HepG2 (cell line): ENCODE measurements at regions not wholly inside any gene's neighbourhood (a gene's known extent, or its start where the extent isn't known, plus 50 kb on each side); places are given as distances from the start of the nearest gene placed in this dataset.

Experiments used
- ATAC-seq: fragments of 200-7000 bp; cut with Tn5 transposase; 3 replicates; pipeline ENCODE4 v1.9.1; 2020; ENCODE audit warnings: mild to moderate bottlenecking, moderate library complexity
- BruUV-seq: library from RNA; stranded (reverse); fragments of 400-500 nt; replicated peaks from 2 replicates; lab custom pipeline; 2021; lab: Mats Ljungman, UMichigan
- CTCF ChIA-PET: fragments of 300-600 bp; formaldehyde crosslinking; extraction: SDS; loops from one replicate; lab custom pipeline; 2021; ENCODE audit warnings: low total read pairs, inconsistent platforms, low intra/inter-chr PET ratio; lab: Yijun Ruan, JAX
- POLR2A ChIA-PET: fragments of 350-600 bp; sonication (Branson Sonifier 250); formaldehyde crosslinking; loops from one replicate; lab custom pipeline; 2020; ENCODE audit warnings: antibody characterized with exemption, inconsistent platforms; lab: Yijun Ruan, JAX
- DNase-seq: peaks from one replicate; pipeline ENCODE4 v3.0.0-alpha.2; 2015; ENCODE audit warnings: low spot score
- FAIRE-seq: peaks from 3 replicates; lab custom pipeline; 2011; peaks lifted over from hg19 to GRCh38; lab: Jason Lieb, UNC
- H2AFZ ChIP-seq: one replicate; pipeline ENCODE4 v1.6.1; 2011; ENCODE audit warnings: low read length, inconsistent platforms
- H3K27ac ChIP-seq: fragments of 300-600 bp; 3 replicates; pipeline ENCODE4 v1.8.0; 2011; ENCODE audit warnings: mixed run types, mild to moderate bottlenecking, mixed read lengths, low read length, inconsistent platforms; ENCODE audit not compliant: insufficient read depth; ENCODE audit errors: extremely low read length
- H3K27me3 ChIP-seq, 2 experiments: fragments of 200-600 bp in 1 of 2; 2 replicates in 1 of 2; 3 replicates in 1 of 2; pipeline versions ENCODE4 v1.6.0 to v1.8.0; 2011; ENCODE audit warnings: low read length in 2 of 2, mild to moderate bottlenecking in 2 of 2, moderate library complexity in 2 of 2, inconsistent platforms in 1 of 2; ENCODE audit not compliant: insufficient read depth in 2 of 2, control insufficient read depth in 1 of 2
- H3K36me3 ChIP-seq, 2 experiments: fragments of 200-600 bp in 1 of 2; replicated peaks in 1 of 2; 2 replicates in 1 of 2; 3 replicates in 1 of 2; pipeline versions ENCODE4 v1.5.1 to v1.8.0; 2011; ENCODE audit warnings: low read length in 2 of 2, inconsistent platforms in 1 of 2; ENCODE audit not compliant: insufficient read depth in 2 of 2, control insufficient read depth in 1 of 2
- H3K4me1 ChIP-seq: 2 replicates; pipeline ENCODE4 v1.5.1; 2012; ENCODE audit warnings: low read length, inconsistent platforms; ENCODE audit not compliant: insufficient read depth
- H3K4me2 ChIP-seq: 2 replicates; pipeline ENCODE4 v1.6.0; 2011; ENCODE audit warnings: low read depth, low read length, inconsistent platforms
- H3K4me3 ChIP-seq, 3 experiments: fragments of 200-600 bp in 1 of 3; sonication (generic), shearing (Covaris generic) in 1 of 3; replicated peaks in 1 of 3; 2 replicates each; pipeline ENCODE4 v1.5.1; 2011 to 2016; ENCODE audit warnings: low read length in 3 of 3, inconsistent platforms in 2 of 3, low read depth in 2 of 3, mild to moderate bottlenecking in 2 of 3, control low read depth in 1 of 3, mixed read lengths in 1 of 3; ENCODE audit not compliant: insufficient read depth in 1 of 3
- H3K79me2 ChIP-seq: one replicate; pipeline ENCODE4 v1.6.1; 2011; ENCODE audit warnings: low read length, inconsistent platforms; ENCODE audit not compliant: insufficient read depth
- H3K9ac ChIP-seq: 2 replicates; pipeline ENCODE4 v1.6.0; 2011; ENCODE audit warnings: mild to moderate bottlenecking, low read depth, low read length, inconsistent platforms; ENCODE audit not compliant: insufficient read depth
- H3K9me3 ChIP-seq: 2 replicates; pipeline ENCODE4 v1.5.1; 2012; ENCODE audit warnings: mild to moderate bottlenecking, low read length
- H4K20me1 ChIP-seq: 2 replicates; pipeline ENCODE4 v1.6.0; 2011; ENCODE audit warnings: inconsistent platforms, mild to moderate bottlenecking, low read length, moderate library complexity; ENCODE audit not compliant: insufficient read depth
- ELF4 ChIP-seq: sonication (generic); formaldehyde crosslinking; IDR thresholded peaks from 2 replicates; pipeline ENCODE4 v1.5.0; 2020; ENCODE audit warnings: missing genetic modification reagents, mild to moderate bottlenecking, moderate library complexity, borderline replicate concordance
- TOE1 ChIP-seq: sonication (generic); formaldehyde crosslinking; IDR thresholded peaks from 2 replicates; pipeline ENCODE4 v1.4.0; 2020; ENCODE audit warnings: mild to moderate bottlenecking, missing genetic modification reagents
- ZFP1 ChIP-seq: IDR thresholded peaks from 2 replicates; pipeline ENCODE4 v1.6.1; 2016
- ZKSCAN8 ChIP-seq: IDR thresholded peaks from 2 replicates; pipeline ENCODE4 v1.6.1; 2016; ENCODE audit warnings: borderline replicate concordance, missing genetic modification reagents, missing compliant biosample characterization
- ZNF557 ChIP-seq: sonication (generic); formaldehyde crosslinking; IDR thresholded peaks from 2 replicates; pipeline ENCODE4 v1.4.0; 2020; ENCODE audit warnings: missing genetic modification reagents
- ZNF589 ChIP-seq: sonication (generic); formaldehyde crosslinking; conservative IDR thresholded peaks from 2 replicates; pipeline ENCODE4 v1.8.0; 2022; ENCODE audit warnings: mild to moderate bottlenecking, moderate library complexity, missing genetic modification reagents
- ZNF766 ChIP-seq: sonication (generic); formaldehyde crosslinking; IDR thresholded peaks from 2 replicates; pipeline ENCODE4 v1.5.0; 2020; ENCODE audit warnings: missing genetic modification reagents, borderline replicate concordance
- ZSCAN9 ChIP-seq: IDR thresholded peaks from 2 replicates; pipeline ENCODE4 v1.6.1; 2016; ENCODE audit warnings: borderline replicate concordance
- WGBS: methylation state at CpG from one replicate; pipeline ENCODE4 v1.1.6; 2017; ENCODE audit warnings: low lambda C conversion rate; 5-methylcytosine and 5-hydroxymethylcytosine counted together
- in situ Hi-C: cut with HindIII; loops from 2 replicates; pipeline ENCODE4 v1.10.0; 2017; ENCODE audit warnings: low pct_unique_long_range_greater_than_20kb; ENCODE audit not compliant: extremely low pct_ligation_motif_present
- intact Hi-C: fragments of 100-400 bp; cut with micrococcal nuclease; formaldehyde crosslinking; loops from one replicate; pipeline ENCODE4 v1.10.0; 2022; ENCODE audit not compliant: unreplicated experiment
- TF ChIP-seq, protein P1 (sequence below), 2 experiments: sonication (generic) in 1 of 2; formaldehyde crosslinking in 1 of 2; IDR thresholded peaks; 2 replicates each; pipeline versions ENCODE4 v1.4.0 to v1.6.1; 2016 to 2020; ENCODE audit warnings: borderline replicate concordance in 1 of 2, low read depth in 1 of 2, mild to moderate bottlenecking in 1 of 2, missing genetic modification reagents in 1 of 2

DNA sequence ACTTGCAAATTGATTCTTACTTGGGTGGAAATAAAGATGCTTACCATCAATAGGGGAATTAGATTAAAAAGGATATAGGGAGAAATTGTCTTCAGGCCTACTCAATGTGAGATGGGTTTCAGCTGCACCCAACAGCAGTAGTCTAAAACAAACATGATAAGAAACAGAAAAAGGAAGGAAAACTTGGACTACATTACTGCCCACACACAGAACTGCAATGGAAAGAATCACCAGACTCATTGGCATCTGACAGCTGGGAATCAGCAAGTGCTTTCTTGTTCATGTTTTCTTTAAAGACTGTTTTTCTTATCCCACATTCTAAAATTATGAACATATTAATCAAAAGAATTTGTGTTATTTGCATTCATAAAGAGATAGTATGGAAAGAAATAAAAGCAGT is 144.2 kb downstream of the LRIG3 start (continued):
- TF ChIP-seq ZNF766 (CRISPR knock-in tag) (no peak), ZNF589 (CRISPR knock-in tag) (no peak), TOE1 (CRISPR knock-in tag) (no peak), ZSCAN9 (CRISPR knock-in tag) (no peak), ZNF557 (CRISPR knock-in tag) (no peak), ELF4 (CRISPR knock-in tag) (no peak)
- TF ChIP-seq, all 625 proteins: peak for 0

GRCh38 chr12:58777815-58778214 is 142.5 kb downstream of the LRIG3 start:
- Histone ChIP-seq H3K79me2 (no peaks in the 10 kb centered on the region), H3K4me1 (no peaks in the 10 kb centered on the region), H2AFZ (no peak overlapping the region), H3K4me3 (no peak overlapping the region), H4K20me1 (no peaks in the 10 kb centered on the region), H3K4me2 (no peak overlapping the region), H3K27ac (no peak overlapping the region), H3K9me3 (no peaks in the 10 kb centered on the region), H3K27me3 (no peaks in the 10 kb centered on the region), H3K9ac (no peak overlapping the region), H3K36me3 (no peaks in the 10 kb centered on the region)
- TF ChIP-seq ZFP1 (CRISPR knock-in tag) (no peak), ZKSCAN8 (CRISPR knock-in tag) (no peak)
- POLR2A ChIA-PET, result no interaction called here
- in situ Hi-C loops, result no loop called here
- FAIRE-seq (no peak), ATAC-seq (no peak), DNase-seq (no peak)
- intact Hi-C loops, result no loop called here
- CTCF ChIA-PET, result no interaction called here
- no TSS peak for BruUV-seq

DNA sequence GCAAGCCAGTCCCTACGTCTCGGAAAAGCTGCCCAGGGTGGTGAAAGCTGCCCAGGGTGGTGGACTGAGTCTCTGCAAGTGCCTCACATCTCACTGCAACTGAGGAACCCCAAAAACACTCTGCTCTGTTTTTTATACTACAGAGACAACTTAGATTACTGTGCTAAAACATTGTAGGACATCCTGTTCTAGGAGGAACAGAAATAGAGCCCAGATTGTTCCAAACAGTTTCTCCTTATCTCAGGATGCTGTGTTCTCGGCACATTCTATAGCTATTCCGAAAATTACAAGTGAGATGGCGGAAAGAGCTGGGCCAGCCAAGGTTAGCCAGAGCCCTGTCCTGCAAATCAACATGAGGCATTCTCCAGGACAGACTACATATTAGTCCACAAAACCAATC is 138.7 kb downstream of the LRIG3 start:
- ChIA-PET POLR2A (no interaction called here), CTCF (no interaction called here)
- DNase-seq (no peak), ATAC-seq (no peak), FAIRE-seq (no peak)
- in situ Hi-C loops, result no loop called here
- intact Hi-C loops, result no loop called here
- no peak overlapping the region for H3K4me3 ChIP-seq
- no peaks in the 10 kb centered on the region for H3K9me3 ChIP-seq
- BruUV-seq, result no TSS peak
- H3K9ac ChIP-seq, result no peak overlapping the region
- 40% methylated on average over 5 of the region's 5 CpGs for WGBS
- no peak overlapping the region for H2AFZ ChIP-seq
- H4K20me1 ChIP-seq, result no peaks in the 10 kb centered on the region
- no peak overlapping the region for H3K4me2 ChIP-seq
- H3K79me2 ChIP-seq, result no peaks in the 10 kb centered on the region
- H3K27me3 ChIP-seq, result no peaks in the 10 kb centered on the region
- no peaks in the 10 kb centered on the region for H3K36me3 ChIP-seq
- no peak overlapping the region for H3K27ac ChIP-seq
- H3K4me1 ChIP-seq, result no peaks in the 10 kb centered on the region
- TF ChIP-seq, protein P1, sequence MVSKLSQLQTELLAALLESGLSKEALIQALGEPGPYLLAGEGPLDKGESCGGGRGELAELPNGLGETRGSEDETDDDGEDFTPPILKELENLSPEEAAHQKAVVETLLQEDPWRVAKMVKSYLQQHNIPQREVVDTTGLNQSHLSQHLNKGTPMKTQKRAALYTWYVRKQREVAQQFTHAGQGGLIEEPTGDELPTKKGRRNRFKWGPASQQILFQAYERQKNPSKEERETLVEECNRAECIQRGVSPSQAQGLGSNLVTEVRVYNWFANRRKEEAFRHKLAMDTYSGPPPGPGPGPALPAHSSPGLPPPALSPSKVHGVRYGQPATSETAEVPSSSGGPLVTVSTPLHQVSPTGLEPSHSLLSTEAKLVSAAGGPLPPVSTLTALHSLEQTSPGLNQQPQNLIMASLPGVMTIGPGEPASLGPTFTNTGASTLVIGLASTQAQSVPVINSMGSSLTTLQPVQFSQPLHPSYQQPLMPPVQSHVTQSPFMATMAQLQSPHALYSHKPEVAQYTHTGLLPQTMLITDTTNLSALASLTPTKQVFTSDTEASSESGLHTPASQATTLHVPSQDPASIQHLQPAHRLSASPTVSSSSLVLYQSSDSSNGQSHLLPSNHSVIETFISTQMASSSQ (IDR thresholded peaks at IDR 0.05; ENCODE audit: low read depth), result no peak
- TF ChIP-seq, protein P1 (CRISPR knock-in tag; IDR thresholded peaks at IDR 0.05; ENCODE audit: borderline replicate concordance), result no peak
